ENCODE measurements at regions not wholly inside any gene's neighbourhood (a gene's known extent, or its start where the extent isn't known, plus 50 kb on each side); places are given as distances from the start of the nearest gene placed in this dataset.

GRCh38 chr17:5794881-5795506 is 210.7 kb upstream of the NLRP1 start:
- Histone ChIP-seq H4K91ac (ENCODE audit: insufficient read length, low read depth, low read length) (no peak overlapping the region), H3K79me1 (ENCODE audit: insufficient read depth, low read depth, low read length, poor library complexity, severe bottlenecking) (no peaks in the 10 kb centered on the region), H2BK12ac (ENCODE audit: insufficient read length, low read depth, low read length) (no peak overlapping the region), H2BK5ac (ENCODE audit: insufficient read length, low read length) (no peak overlapping the region), H4K20me1 (ENCODE audit: control insufficient read depth, insufficient read depth, insufficient read length) (no peaks in the 10 kb centered on the region), H3K4me2 (ENCODE audit: insufficient read depth, insufficient read length, low read length) (no peak overlapping the region), H3K23ac (ENCODE audit: insufficient read length, low read depth, low read length) (no peak overlapping the region), H3K14ac (ENCODE audit: insufficient read depth, low read length) (no peak overlapping the region), H2BK120ac (ENCODE audit: low read depth, low read length, poor library complexity, severe bottlenecking) (no peak overlapping the region), H4K5ac (ENCODE audit: insufficient read length, low read depth, low read length) (no peak overlapping the region), H4K8ac (replicated peaks; ENCODE audit: insufficient read length, low read depth, low read length) (no peak overlapping the region), H3T11ph (ENCODE audit: low read length) (no peak overlapping the region), H3K79me2 (ENCODE audit: insufficient read depth, low read length) (no peaks in the 10 kb centered on the region), H3K4me1 (ENCODE audit: insufficient read depth, low read length) (peaks cover 3% of the 10 kb centered on the region; the same call in 1 of the 2 replicates), H2AFZ (ENCODE audit: low read length) (no peak overlapping the region), H3K56ac (ENCODE audit: insufficient read length, low read depth, low read length) (no peak overlapping the region), H3K27ac (ENCODE audit: insufficient read length, low read depth, low read length) (no peak overlapping the region), H2AK5ac (ENCODE audit: insufficient read length, low read length) (no peak overlapping the region), H3K18ac (ENCODE audit: insufficient read length, low read depth, low read length) (no peak overlapping the region), H3K23me2 (ENCODE audit: insufficient read length, low read depth, low read length, poor library complexity, severe bottlenecking) (no peaks in the 10 kb centered on the region), H3K27me3 (ENCODE audit: insufficient read depth, low read length) (no peaks in the 10 kb centered on the region), H3K9ac (ENCODE audit: extremely low read depth, insufficient read length, low read length) (no peak overlapping the region), H2BK15ac (ENCODE audit: low read depth, low read length) (no peak overlapping the region), H2BK20ac (ENCODE audit: low read depth, low read length, poor library complexity, severe bottlenecking) (no peak overlapping the region), H3K9me3 (ENCODE audit: control insufficient read depth, low read depth, low read length) (no peaks in the 10 kb centered on the region), H3K4ac (ENCODE audit: low read depth, low read length) (no peak overlapping the region)
- TF ChIP-seq, protein P1, sequence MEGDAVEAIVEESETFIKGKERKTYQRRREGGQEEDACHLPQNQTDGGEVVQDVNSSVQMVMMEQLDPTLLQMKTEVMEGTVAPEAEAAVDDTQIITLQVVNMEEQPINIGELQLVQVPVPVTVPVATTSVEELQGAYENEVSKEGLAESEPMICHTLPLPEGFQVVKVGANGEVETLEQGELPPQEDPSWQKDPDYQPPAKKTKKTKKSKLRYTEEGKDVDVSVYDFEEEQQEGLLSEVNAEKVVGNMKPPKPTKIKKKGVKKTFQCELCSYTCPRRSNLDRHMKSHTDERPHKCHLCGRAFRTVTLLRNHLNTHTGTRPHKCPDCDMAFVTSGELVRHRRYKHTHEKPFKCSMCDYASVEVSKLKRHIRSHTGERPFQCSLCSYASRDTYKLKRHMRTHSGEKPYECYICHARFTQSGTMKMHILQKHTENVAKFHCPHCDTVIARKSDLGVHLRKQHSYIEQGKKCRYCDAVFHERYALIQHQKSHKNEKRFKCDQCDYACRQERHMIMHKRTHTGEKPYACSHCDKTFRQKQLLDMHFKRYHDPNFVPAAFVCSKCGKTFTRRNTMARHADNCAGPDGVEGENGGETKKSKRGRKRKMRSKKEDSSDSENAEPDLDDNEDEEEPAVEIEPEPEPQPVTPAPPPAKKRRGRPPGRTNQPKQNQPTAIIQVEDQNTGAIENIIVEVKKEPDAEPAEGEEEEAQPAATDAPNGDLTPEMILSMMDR (conservative IDR thresholded peaks at IDR 0.05), result no peak
- peaks cover 8 to 11% of the 10 kb centered on the region in 2 experiments for H3K9me3 Mint-ChIP-seq
- DNase-seq, result no peak
- no peak overlapping the region for H3K4me3 Mint-ChIP-seq
- H3K27ac Mint-ChIP-seq, result no peak overlapping the region
- peaks cover 33 to 42% of the 10 kb centered on the region in 2 experiments for H3K4me1 Mint-ChIP-seq
- peaks cover 6 to 11% (median 9%) of the 10 kb centered on the region in 3 experiments for H3K36me3 Mint-ChIP-seq (ENCODE audit: insufficient read depth in 1 of 3, low read depth in 3 of 3)
- peaks cover 27% of the 10 kb centered on the region for H3K27me3 Mint-ChIP-seq (ENCODE audit: low read depth)
- WGBS (ENCODE audit: extremely low coverage, insufficient read length, low lambda C conversion rate), result no CpG with 5 or more reads among the region's 6 CpGs
